HG03196 (cell line): ENCODE measurements at regions not wholly inside any gene's neighbourhood (a gene's known extent, or its start where the extent isn't known, plus 50 kb on each side); places are given as distances from the start of the nearest gene placed in this dataset.
"Not testable (repeated sequence)": the region's sequence is repeated elsewhere in the genome, so short reads cannot be mapped to it uniquely, and the experiment has no call there.

Experiments used
- ATAC-seq: cut with Tn5 transposase; IDR thresholded peaks from one replicate; pipeline ENCODE4 v1.9.1; 2021; ENCODE audit not compliant: unreplicated experiment

DNA sequence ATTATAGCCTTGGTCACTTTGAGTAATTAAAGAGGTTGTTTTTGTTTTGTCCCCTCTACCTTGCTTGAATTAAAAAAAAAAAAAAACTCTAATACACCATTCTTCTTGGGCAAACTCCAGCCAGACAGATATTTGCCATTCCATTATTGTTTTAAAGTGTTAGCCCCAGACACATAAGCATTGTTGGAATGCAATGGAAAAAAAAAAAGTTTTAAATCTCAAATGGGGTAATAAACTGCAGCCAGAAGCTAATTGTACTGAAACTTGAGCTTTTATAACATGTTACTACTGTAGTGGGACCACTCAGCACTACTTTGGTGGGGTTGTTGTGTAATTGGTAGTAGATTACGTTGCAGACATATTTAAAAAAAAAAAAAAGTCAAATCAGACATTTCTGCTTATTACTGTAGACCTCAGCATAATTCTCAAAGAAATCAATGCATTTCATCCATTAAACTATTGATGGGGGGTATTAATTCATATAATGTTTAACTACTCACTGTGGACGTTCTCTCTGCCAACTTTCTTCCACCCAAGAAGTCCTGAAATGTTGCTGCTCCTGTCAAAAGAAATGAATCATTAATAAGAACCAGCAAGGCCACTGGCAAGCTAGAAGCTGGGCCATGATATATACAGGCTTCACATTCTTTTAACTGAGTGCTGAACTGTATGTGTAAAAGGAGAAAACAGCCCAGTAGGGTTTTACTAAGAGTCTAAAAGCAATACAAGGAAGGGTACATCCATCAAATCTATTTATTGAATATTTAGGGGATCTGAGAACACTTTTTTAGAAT lies 626.6 kb upstream of the SOX9 start:
- no peak for ATAC-seq

DNA sequence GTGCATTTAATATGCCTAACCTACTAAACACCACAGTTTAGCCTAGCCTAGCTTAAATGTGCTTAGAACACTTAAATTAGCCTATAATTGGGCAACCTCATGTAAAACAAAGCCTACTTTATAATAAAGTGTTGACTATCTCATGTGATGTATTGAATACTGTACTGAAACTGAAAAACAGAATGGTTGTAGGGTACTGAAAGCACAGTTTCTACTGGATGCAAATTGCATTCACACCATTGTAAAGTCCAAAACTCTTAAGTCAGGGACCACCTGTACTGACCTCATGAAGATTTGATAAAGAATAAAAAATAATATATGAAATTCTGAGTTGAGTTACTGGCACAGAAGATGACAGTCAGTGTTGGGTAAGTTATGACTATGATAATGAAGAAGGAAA lies 625.4 kb upstream of the SOX9 start:
- ATAC-seq = no peak

DNA sequence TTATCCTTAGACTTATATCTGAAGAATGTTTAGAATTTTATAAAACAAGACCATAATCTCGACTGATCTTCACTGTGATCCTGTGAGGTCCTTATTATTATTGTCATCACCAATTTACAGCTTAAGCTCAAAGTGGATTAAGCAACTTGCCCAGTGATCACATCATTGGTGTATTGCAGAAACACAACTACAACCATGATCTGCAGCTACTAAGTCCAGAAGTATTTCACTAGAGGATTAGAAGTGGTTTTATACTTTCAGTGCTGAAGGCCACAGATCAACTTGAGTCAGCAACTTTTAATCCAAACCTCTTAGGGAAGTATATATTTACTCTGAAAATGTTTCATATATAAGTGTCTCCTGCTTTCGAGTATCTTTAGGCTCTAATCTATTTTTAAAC lies 624.3 kb upstream of the SOX9 start:
- no peak for ATAC-seq

DNA sequence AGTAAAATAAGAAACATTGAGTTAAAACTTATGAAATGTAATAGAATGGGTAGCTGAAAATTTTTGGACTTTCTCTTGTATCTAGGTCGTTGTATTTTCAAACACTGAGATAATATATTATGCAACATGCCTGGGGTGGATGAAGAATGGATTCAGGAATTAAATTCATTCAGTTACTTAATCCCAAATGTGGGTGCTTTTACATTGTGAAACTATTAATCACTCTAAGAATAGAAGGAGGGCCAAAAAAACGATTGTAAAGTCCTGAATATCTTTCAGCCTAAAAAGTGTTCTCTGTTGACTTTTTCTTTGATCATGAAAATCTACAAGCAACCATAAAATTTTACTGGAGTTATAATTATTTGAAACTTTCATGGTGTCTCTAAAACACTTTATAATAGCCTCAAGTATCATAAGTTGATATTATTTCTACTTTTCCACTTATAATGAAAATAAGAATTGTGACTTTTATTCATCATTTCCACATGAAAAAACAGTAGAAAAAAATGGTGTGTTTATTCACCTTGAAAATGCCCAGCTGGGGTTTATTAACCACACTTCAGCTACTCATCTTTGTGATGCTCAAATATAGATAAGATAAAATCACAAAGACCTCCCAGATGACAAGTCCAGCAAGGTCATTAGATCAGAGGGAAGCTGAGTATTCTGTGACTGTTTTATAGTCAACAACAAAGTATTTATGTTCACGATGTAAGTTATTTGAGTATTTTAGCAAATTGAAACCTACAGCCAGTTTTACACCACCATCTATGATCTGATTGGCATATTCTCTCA lies 619.9 kb upstream of the SOX9 start:
- ATAC-seq = no peak

GRCh38 chr17:71501711-71502110 lies 619.1 kb upstream of the SOX9 start:
- no peak for ATAC-seq

DNA sequence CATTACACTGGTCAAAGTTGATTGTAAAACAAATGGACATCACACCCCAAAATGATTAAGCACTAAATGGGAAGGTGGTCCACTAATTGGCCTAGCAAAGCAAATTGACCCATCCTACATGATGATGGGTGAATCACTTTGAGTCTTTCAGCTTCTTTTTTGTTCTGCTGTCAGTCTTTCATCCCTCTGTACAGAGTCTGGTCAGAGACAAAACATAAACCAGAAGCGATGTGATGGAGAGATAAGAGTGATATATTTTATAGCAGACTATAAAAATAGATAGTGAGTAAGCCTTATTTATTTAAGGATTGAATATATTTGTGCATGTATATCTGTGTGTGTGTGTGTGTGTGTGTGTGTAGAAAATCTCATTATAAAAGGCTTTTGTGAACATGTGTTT lies 618.4 kb upstream of the SOX9 start:
- no peak for ATAC-seq

- no peak for ATAC-seq
These were observed 616.9 kb upstream of the SOX9 start for GRCh38 chr17:71503710-71504465.

DNA sequence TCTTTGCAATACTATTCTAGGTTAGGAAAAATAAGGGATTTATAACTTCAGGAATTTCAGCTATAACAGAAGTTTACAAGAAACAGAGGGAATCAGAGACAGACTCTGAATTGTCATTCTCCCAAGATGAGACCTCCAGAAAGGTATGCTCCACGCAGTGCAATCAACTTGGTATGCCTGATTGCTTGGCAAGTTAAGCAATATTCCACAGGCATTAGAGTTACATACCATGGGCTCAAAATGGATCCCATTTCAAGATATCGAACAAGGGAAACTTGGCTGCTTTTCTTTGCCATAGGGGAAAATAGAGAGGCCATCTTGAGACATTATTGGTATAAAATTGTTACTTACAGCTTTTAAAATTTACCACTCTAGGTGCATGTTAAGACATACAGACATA lies 615.6 kb upstream of the SOX9 start:
- no peak for ATAC-seq

DNA sequence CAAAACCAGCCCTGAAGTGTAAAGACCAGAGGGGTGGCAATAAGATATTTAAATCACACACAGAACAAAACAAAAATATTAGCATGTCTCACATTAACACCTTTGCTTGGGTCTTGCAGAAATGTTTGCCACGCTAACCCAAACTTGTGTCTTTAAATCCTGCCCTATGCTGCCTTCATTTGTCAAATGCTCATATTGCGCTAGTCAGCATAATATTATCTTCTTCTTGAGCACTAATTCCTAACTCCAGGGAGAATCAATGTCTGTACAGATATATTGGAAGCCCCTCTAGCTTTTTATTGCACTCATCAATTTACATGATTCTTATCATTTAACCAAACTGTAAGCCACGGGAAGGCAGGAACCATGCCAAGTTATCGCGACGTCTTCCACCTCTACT lies 614.8 kb upstream of the SOX9 start:
- ATAC-seq = no peak

- ATAC-seq = no peak
These were observed 609.4 kb upstream of the SOX9 start for GRCh38 chr17:71511266-71511995.

DNA sequence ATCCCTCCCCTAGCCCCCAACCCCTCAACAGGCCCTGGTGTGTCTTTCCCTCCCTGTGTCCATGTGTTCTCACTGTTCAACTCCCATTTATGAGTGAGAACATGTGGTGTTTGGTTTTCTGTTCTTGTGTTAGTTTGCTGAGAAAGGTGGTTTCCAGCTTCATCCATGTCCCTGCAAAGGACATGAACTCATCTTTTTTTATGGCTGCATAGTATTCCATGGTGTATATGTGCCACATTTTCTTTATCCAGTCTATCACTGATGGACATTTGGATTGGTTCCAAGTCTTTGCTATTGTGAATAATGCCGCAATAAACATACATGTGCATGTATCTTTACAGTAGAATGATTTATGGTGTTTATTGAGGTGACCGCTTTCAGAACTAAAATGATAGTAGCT lies 607.1 kb upstream of the SOX9 start:
- not testable (repeated sequence) for ATAC-seq

DNA sequence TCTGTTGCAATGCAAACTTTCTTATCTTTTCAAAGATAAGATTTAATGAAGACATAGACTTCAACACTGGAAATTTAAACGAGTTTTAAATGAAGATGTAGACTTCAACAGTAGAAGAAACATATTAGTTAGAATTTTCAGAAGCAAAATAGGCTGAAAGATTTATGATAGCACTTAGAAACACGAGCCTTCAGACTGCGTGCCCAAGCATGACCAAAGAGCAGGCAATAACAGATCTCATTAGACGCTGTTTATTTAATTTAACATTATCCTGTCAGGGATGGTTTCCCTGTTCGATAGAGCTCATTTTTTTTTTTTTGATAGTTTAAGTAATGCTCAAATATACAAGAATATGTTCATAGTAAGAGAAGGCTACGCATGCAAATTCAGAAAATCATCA lies 604.7 kb upstream of the SOX9 start:
- ATAC-seq = no peak

DNA sequence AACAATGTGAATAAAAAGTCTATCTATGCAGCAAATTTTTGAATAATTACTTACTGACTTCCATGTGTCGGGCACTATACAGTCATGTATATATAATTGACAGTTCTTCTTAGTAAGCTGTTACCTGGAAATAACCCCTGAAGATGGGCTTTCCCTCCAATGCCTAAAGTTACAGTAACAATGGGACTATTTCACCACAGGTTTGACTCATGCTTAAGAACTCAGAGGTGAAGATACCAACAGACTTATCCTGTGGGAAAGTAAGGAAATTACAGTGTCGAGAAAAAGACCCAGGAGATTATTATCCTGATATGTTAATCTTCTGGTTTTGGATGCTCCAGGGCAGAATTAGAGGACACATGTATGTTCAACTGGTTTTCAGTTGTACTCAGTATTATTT lies 601.5 kb upstream of the SOX9 start:
- no peak for ATAC-seq

DNA sequence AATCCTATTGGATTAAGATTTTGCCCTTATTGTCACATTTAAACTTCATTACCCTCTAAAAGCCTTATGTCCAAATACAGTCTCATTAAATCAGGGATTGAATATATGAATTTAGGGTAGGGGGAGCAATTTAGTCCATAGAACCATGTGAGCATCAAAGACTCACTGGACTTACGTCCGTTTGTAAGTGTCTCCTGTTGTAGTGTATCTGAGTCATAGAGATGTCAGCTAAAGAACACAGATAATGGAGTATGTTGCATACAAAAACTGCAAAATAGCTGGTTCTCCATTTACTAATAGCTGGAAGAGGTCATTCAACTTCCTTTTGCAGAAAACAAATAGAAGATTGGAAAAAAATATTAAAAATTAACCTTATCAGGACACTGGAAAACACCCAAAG lies 599.1 kb upstream of the SOX9 start:
- no peak for ATAC-seq

- no peak for ATAC-seq
These were observed 598.4 kb upstream of the SOX9 start for GRCh38 chr17:71522383-71522782.

- ATAC-seq = no peak
These were observed 593.5 kb upstream of the SOX9 start for GRCh38 chr17:71527311-71527710.

DNA sequence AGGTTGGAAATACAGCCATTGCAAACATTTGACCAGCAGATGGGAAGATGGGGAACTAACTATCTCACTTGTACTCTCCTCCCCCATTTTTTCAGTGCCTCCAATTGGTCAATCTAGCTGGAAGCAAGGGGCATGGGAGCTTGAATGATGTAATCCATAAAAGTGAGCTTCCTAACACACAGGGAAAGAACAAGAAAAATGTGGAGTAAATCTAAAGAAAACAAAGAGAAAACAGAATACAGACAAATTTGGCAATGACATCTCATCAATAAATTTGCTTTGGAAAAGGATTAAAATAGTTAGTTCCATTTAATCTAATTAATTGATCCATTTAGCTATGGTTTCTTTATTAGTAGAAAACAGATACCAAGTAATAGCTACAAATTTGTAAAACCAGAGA lies 592.6 kb upstream of the SOX9 start:
- ATAC-seq = no peak

DNA sequence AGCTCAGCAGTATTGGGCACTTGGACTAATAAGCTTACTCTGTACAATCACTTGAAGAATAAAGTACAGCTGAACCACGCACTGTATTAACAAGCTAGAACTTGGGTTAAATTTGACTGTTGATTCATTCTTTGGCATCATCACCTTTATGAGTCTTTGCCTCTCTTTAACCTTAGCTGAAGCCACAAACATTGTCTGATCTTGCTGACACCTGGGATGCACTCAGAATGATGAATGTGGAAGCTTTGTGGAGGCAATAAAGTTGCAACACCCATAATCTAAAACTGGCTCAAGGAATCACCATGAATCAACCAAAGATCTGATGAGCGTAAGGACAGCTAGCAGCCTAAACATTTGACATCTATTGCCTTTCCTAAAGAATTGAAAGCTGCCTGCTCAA lies 590.6 kb upstream of the SOX9 start:
- ATAC-seq = no peak

DNA sequence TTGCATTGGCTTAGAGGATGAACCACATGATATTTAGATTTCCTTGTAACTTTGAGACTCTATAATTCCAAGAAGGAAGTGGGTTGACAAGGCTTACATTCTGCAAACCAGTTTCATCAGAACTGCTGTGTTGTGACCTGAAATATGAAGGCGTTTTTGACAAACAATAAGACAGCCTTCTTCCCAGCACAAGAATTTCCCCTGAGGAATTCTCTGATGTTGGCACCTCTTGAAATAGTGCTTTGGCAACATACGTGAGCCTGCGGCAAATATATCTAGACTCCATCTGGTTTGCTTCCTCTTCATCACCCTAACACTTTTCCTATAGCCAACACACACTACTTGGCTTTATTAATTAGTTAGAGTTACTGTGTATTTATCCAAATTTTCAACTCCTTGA lies 585.5 kb upstream of the SOX9 start:
- no peak for ATAC-seq

GRCh38 chr17:71546419-71546818 lies 574.4 kb upstream of the SOX9 start:
- ATAC-seq = no peak

DNA sequence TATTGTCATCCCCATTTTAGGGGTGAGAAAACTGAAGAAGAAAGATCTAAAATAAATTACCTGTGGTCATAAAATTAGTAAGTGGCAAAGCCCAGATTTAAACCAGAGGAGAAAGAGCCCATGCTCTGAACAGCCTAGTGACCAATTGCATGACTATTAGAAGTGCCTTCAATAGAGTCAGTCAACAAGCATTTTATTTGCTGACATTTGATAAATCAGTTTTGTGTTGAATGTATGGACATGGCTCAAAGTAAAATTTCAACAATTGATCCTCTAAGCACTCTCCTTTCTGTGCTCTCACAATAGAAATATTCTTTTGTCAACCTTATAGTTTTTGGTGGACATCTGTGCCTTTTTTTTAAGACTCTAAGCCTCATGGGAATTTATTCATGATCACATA lies 572.9 kb upstream of the SOX9 start:
- ATAC-seq = no peak
